Spleen (tissue), 11 donors: ENCODE measurements at regions not wholly inside any gene's neighbourhood (a gene's known extent, or its start where the extent isn't known, plus 50 kb on each side); places are given as distances from the start of the nearest gene placed in this dataset.

ENCODE experiments used
- DNase-seq: peaks from one replicate; pipeline ENCODE4 v3.0.0-alpha.2; 2020
- H3K27ac ChIP-seq, 8 donors: fragments of 200-600 bp; sonication (generic) in 7 of 8; 1 replicate in 4 of 8; 2 replicates in 4 of 8; pipeline versions ENCODE4 v1.5.0 to v1.8.0; 2016 to 2021; ENCODE audit warnings: inconsistent platforms in 4 of 8, mild to moderate bottlenecking in 4 of 8, moderate library complexity in 1 of 8
- H3K27me3 ChIP-seq, 7 donors: fragments of 200-600 bp; sonication (generic) in 6 of 7; replicated peaks in 1 of 7; 1 replicate in 4 of 7; 2 replicates in 3 of 7; pipeline versions ENCODE4 v1.5.0 to v1.8.0; 2016 to 2021; ENCODE audit warnings: inconsistent platforms in 3 of 7, mild to moderate bottlenecking in 1 of 7
- H3K36me3 ChIP-seq, 6 donors: fragments of 200-600 bp; sonication (generic) in 5 of 6; 1 replicate in 4 of 6; 2 replicates in 2 of 6; pipeline versions ENCODE4 v1.5.0 to v1.8.0; 2016 to 2021; ENCODE audit warnings: inconsistent platforms in 2 of 6
- H3K4me1 ChIP-seq, 6 donors: fragments of 200-600 bp; sonication (generic) in 5 of 6; 1 replicate in 3 of 6; 2 replicates in 3 of 6; pipeline versions ENCODE4 v1.5.0 to v1.8.0; 2016 to 2021; ENCODE audit warnings: inconsistent platforms in 3 of 6
- H3K4me3 ChIP-seq, 8 donors: fragments of 200-600 bp; sonication (generic) in 7 of 8; 1 replicate in 4 of 8; 2 replicates in 4 of 8; pipeline versions ENCODE4 v1.5.0 to v1.8.0; 2016 to 2021; ENCODE audit warnings: inconsistent platforms in 4 of 8, mild to moderate bottlenecking in 4 of 8, moderate library complexity in 2 of 8
- H3K9me3 ChIP-seq, 8 donors: fragments of 200-600 bp; sonication (generic) in 7 of 8; 1 replicate in 4 of 8; 2 replicates in 4 of 8; pipeline versions ENCODE4 v1.5.0 to v1.8.0; 2016 to 2021; ENCODE audit warnings: inconsistent platforms in 4 of 8
- CTCF ChIP-seq, 11 experiments: fragments of 200-600 bp in 7 of 11; fragments of 450-650 bp in 4 of 11; sonication (generic) in 4 of 11; IDR thresholded peaks in 8 of 11; conservative IDR thresholded peaks in 3 of 11; 1 replicate in 7 of 11; 2 replicates in 4 of 11; pipeline versions ENCODE4 v1.4.0 to v1.8.0; 2016 to 2021; ENCODE audit warnings: antibody characterized with exemption in 11 of 11, inconsistent platforms in 4 of 11, mild to moderate bottlenecking in 1 of 11
- POLR2A ChIP-seq, 3 donors: fragments of 450-650 bp; IDR thresholded peaks; one replicate each; pipeline ENCODE4 v1.5.1; 2017; ENCODE audit warnings: antibody characterized with exemption in 3 of 3, mild to moderate bottlenecking in 1 of 3
- POLR2AphosphoS5 ChIP-seq, 3 donors: sonication (generic); formaldehyde crosslinking; IDR thresholded peaks; one replicate each; pipeline ENCODE4 v1.5.1; 2017; ENCODE audit warnings: antibody characterized with exemption in 3 of 3
- WGBS, 5 donors: extraction: QIAGEN DNeasy Blood & Tissue Kit in 3 of 5; methylation state at CpG; one replicate each; pipeline versions ENCODE4 v1.1.5 to v1.1.7; 2013 to 2018; 5-methylcytosine and 5-hydroxymethylcytosine counted together
- intact Hi-C: fragments of 100-400 bp; cut with DNase I; formaldehyde crosslinking; loops from one replicate; pipeline ENCODE4 v1.15.0; 2023; ENCODE audit warnings: low total_unique reads
- donor health status: healthy with polysubstance abuse.
- donor health status: DM: no; HTN: no; CAD: no; lungs with moderate emphysema.
- donor health status: DM: no; HTN: no; CAD: no.
- donor health status: Bipolar disorder and iron deficiency.
- donor health status: healthy.
- donor health status: DM: no; HTN: no; CAD: no.
- donor health status: DM: yes; HTN: yes; CAD: no.

- Histone ChIP-seq H3K27me3 (no peaks in the 10 kb centered on the region), H3K9me3 (peaks cover 0 to 14% (median 0%) of the 10 kb centered on the region in 8 donors), H3K4me3 (no peak overlapping the region), H3K36me3 (no peaks in the 10 kb centered on the region), H3K27ac (no peak overlapping the region), H3K4me1 (no peaks in the 10 kb centered on the region)
- no peak for TF ChIP-seq POLR2AphosphoS5 (IDR thresholded peaks at IDR 0.05)
- no peak for TF ChIP-seq POLR2A (IDR thresholded peaks at IDR 0.05)
- no peak for TF ChIP-seq CTCF (IDR thresholded peaks at IDR 0.05 in 8 of 11, conservative IDR thresholded peaks at IDR 0.05 in 3 of 11)
- WGBS, 5 donors = 59 to 78% (median 74%) methylated on average over 1 of the region's 1 CpG
- intact Hi-C loops = no loop called here
- no peak for DNase-seq
These were observed 1176.1 kb downstream of the CDH11 start for GRCh38 chr16:63945806-63946205.

- Histone ChIP-seq H3K4me1 (no peaks in the 10 kb centered on the region), H3K27ac (no peak overlapping the region), H3K36me3 (no peaks in the 10 kb centered on the region), H3K9me3 (peaks cover 0 to 13% (median 0%) of the 10 kb centered on the region in 8 donors), H3K27me3 (no peaks in the 10 kb centered on the region), H3K4me3 (no peak overlapping the region)
- DNase-seq = no peak
- WGBS, 5 donors = 72 to 80% (median 73%) methylated on average over 6 of the region's 6 CpGs
- no peak for TF ChIP-seq CTCF (IDR thresholded peaks at IDR 0.05 in 8 of 11, conservative IDR thresholded peaks at IDR 0.05 in 3 of 11)
- TF ChIP-seq POLR2AphosphoS5 (IDR thresholded peaks at IDR 0.05) = no peak
- TF ChIP-seq POLR2A (IDR thresholded peaks at IDR 0.05) = no peak
- intact Hi-C loops = no loop called here
These were observed 1178.3 kb downstream of the CDH11 start for GRCh38 chr16:63943566-63943965.

GRCh38 chr16:63938661-63939060, 1183.2 kb downstream of the CDH11 start:
- Histone ChIP-seq H3K9me3 (peaks cover 0 to 13% (median 2%) of the 10 kb centered on the region in 8 donors), H3K36me3 (no peaks in the 10 kb centered on the region), H3K4me3 (no peak overlapping the region), H3K4me1 (no peaks in the 10 kb centered on the region), H3K27me3 (no peaks in the 10 kb centered on the region), H3K27ac (no peak overlapping the region)
- WGBS, 5 donors = 61 to 68% (median 65%) methylated on average over 4 of the region's 4 CpGs
- TF ChIP-seq CTCF (IDR thresholded peaks at IDR 0.05 in 8 of 11, conservative IDR thresholded peaks at IDR 0.05 in 3 of 11) (no peak), POLR2AphosphoS5 (IDR thresholded peaks at IDR 0.05) (no peak), POLR2A (IDR thresholded peaks at IDR 0.05) (no peak)
- intact Hi-C loops = no loop called here
- no peak for DNase-seq

- no peaks in the 10 kb centered on the region for H3K4me1 ChIP-seq
- intact Hi-C loops = no loop called here
- no peak overlapping the region for H3K27ac ChIP-seq
- no peaks in the 10 kb centered on the region for H3K36me3 ChIP-seq
- 51 to 59% (median 56%) methylated on average over 3 of the region's 3 CpGs for WGBS, 5 donors
- DNase-seq = no peak
- TF ChIP-seq POLR2AphosphoS5 (IDR thresholded peaks at IDR 0.05) (no peak), CTCF (IDR thresholded peaks at IDR 0.05 in 8 of 11, conservative IDR thresholded peaks at IDR 0.05 in 3 of 11) (no peak), POLR2A (IDR thresholded peaks at IDR 0.05) (no peak)
- H3K9me3 ChIP-seq = peaks cover 0 to 33% (median 21%) of the 10 kb centered on the region in 8 donors
- H3K4me3 ChIP-seq = no peak overlapping the region
- H3K27me3 ChIP-seq = no peaks in the 10 kb centered on the region
These were observed 1188.0 kb downstream of the CDH11 start for GRCh38 chr16:63933841-63934240.
